Transverse colon (tissue), 4 donors: ENCODE measurements at regions not wholly inside any gene's neighbourhood (a gene's known extent, or its start where the extent isn't known, plus 50 kb on each side); places are given as distances from the start of the nearest gene placed in this dataset.

ENCODE experiments used
- DNase-seq: peaks from one replicate; pipeline ENCODE4 v3.0.0-alpha.2; 2019
- H3K27ac ChIP-seq, 4 donors: fragments of 200-600 bp; sonication (generic); 2 replicates each; pipeline ENCODE4 v1.5.1; 2016 to 2018; ENCODE audit warnings: inconsistent platforms in 4 of 4
- H3K27me3 ChIP-seq: fragments of 200-600 bp; sonication (generic); 2 replicates; pipeline ENCODE4 v1.5.1; 2017; ENCODE audit warnings: inconsistent platforms
- H3K36me3 ChIP-seq, 4 donors: fragments of 200-600 bp; sonication (generic); 2 replicates each; pipeline ENCODE4 v1.5.1; 2017 to 2019; ENCODE audit warnings: inconsistent platforms in 4 of 4
- H3K4me1 ChIP-seq, 4 donors: fragments of 200-600 bp; sonication (generic); 2 replicates each; pipeline ENCODE4 v1.5.1; 2017 to 2020; ENCODE audit warnings: inconsistent platforms in 4 of 4
- H3K4me3 ChIP-seq, 4 donors: fragments of 200-600 bp; sonication (generic); 1 replicate in 1 of 4; 2 replicates in 3 of 4; pipeline versions ENCODE4 v1.5.1 to v1.6.1; 2017 to 2019; ENCODE audit warnings: inconsistent platforms in 4 of 4
- H3K9me3 ChIP-seq, 2 donors: fragments of 200-600 bp; sonication (generic); 2 replicates each; pipeline ENCODE4 v1.5.1; 2017 to 2019; ENCODE audit warnings: inconsistent platforms in 2 of 2
- CTCF ChIP-seq, 5 experiments: fragments of 200-600 bp in 3 of 5; fragments of 450-650 bp in 2 of 5; sonication (generic) in 3 of 5; IDR thresholded peaks; 1 replicate in 2 of 5; 2 replicates in 3 of 5; pipeline ENCODE4 v1.5.1; 2016 to 2017; ENCODE audit warnings: antibody characterized with exemption in 5 of 5, inconsistent platforms in 3 of 5, mild to moderate bottlenecking in 2 of 5, moderate library complexity in 1 of 5
- EP300 ChIP-seq: sonication (generic); formaldehyde crosslinking; IDR thresholded peaks from one replicate; pipeline ENCODE4 v1.6.1; 2017; ENCODE audit warnings: antibody characterized with exemption, low read depth
- POLR2A ChIP-seq: fragments of 450-650 bp; IDR thresholded peaks from one replicate; pipeline ENCODE4 v1.6.1; 2016; ENCODE audit warnings: antibody characterized with exemption, mild to moderate bottlenecking, moderate library complexity
- POLR2AphosphoS5 ChIP-seq, 3 donors: sonication (generic); formaldehyde crosslinking; IDR thresholded peaks; one replicate each; pipeline ENCODE4 v1.6.1; 2016; ENCODE audit warnings: antibody characterized with exemption in 3 of 3
- WGBS, 2 donors: methylation state at CpG; one replicate each; pipeline ENCODE4 v1.1.5; 2018; ENCODE audit warnings: low coverage in 1 of 2; 5-methylcytosine and 5-hydroxymethylcytosine counted together
- in situ Hi-C, 4 donors: fragments of 200-750 bp; cut with MboI; loops; one replicate each; pipeline versions ENCODE4 v1.15.0 to v1.15.1; 2017; ENCODE audit warnings: low sequenced_read_pairs in 3 of 4, low pct_ligation_motif_present in 1 of 4, low pct_unique_long_range_greater_than_20kb in 1 of 4
- intact Hi-C: fragments of 100-400 bp; cut with DNase I; formaldehyde crosslinking; loops from one replicate; pipeline ENCODE4 v1.15.1; 2023; ENCODE audit warnings: low total_unique reads

GRCh38 chr5:142508591-142508990 lies 177.3 kb downstream of the FGF1 start:
- Histone ChIP-seq H3K4me1 (peaks cover 0 to 11% (median 0%) of the 10 kb centered on the region in 4 donors), H3K27me3 (no peaks in the 10 kb centered on the region), H3K27ac (no peak overlapping the region), H3K4me3 (no peak overlapping the region), H3K9me3 (no peaks in the 10 kb centered on the region), H3K36me3 (no peaks in the 10 kb centered on the region)
- 81 to 93% methylated on average over 1 to 2 of the region's 2 CpGs for WGBS, 2 donors
- no peak for DNase-seq
- TF ChIP-seq EP300 (no peak), POLR2A (no peak), CTCF (IDR thresholded peaks at IDR 0.05) (no peak), POLR2AphosphoS5 (IDR thresholded peaks at IDR 0.05) (no peak)
- intact Hi-C loops: loop anchor here (10.0 kb wide), 1 partner anchor 104 kb away; no protein-coding TSS in a partner anchor
- in situ Hi-C loops: no loop called here

GRCh38 chr5:142507531-142508372 lies 178.1 kb downstream of the FGF1 start:
- no peaks in the 10 kb centered on the region for H3K9me3 ChIP-seq
- TF ChIP-seq EP300 (no peak), POLR2AphosphoS5 (IDR thresholded peaks at IDR 0.05) (no peak), POLR2A (no peak), CTCF (IDR thresholded peaks at IDR 0.05) (no peak)
- WGBS, 2 donors: 60 to 74% methylated on average over 11 to 21 of the region's 21 CpGs
- H3K36me3 ChIP-seq: no peaks in the 10 kb centered on the region
- no peak overlapping the region for H3K4me3 ChIP-seq
- no peak overlapping the region for H3K27ac ChIP-seq
- in situ Hi-C loops (no loop called here), intact Hi-C loops (loop anchor here (10.0 kb wide), 1 partner anchor 103 kb away; no protein-coding TSS in a partner anchor)
- DNase-seq: no peak
- H3K27me3 ChIP-seq: no peaks in the 10 kb centered on the region
- peaks cover 0 to 11% (median 0%) of the 10 kb centered on the region in 4 donors for H3K4me1 ChIP-seq

- peaks cover 0 to 8% (median 0%) of the 10 kb centered on the region in 4 donors for H3K4me1 ChIP-seq
- in situ Hi-C loops: no loop called here
- H3K4me3 ChIP-seq: no peak overlapping the region
- TF ChIP-seq CTCF (IDR thresholded peaks at IDR 0.05) (no peak), POLR2A (no peak), POLR2AphosphoS5 (IDR thresholded peaks at IDR 0.05) (no peak), EP300 (no peak)
- no peaks in the 10 kb centered on the region for H3K9me3 ChIP-seq
- WGBS, 2 donors: 56 to 72% methylated on average over 3 to 4 of the region's 4 CpGs
- DNase-seq: no peak
- H3K36me3 ChIP-seq: no peaks in the 10 kb centered on the region
- no peaks in the 10 kb centered on the region for H3K27me3 ChIP-seq
- intact Hi-C loops: loop anchor here (10.0 kb wide), 1 partner anchor 102 kb away; no protein-coding TSS in a partner anchor
- no peak overlapping the region for H3K27ac ChIP-seq
Measured at GRCh38 chr5:142506756-142507155, 179.1 kb downstream of the FGF1 start.

- intact Hi-C loops (loop anchor here (10.0 kb wide), 1 partner anchor 101 kb away; no protein-coding TSS in a partner anchor), in situ Hi-C loops (no loop called here)
- no peak for TF ChIP-seq EP300
- no peak for TF ChIP-seq CTCF (IDR thresholded peaks at IDR 0.05)
- no peak for TF ChIP-seq POLR2AphosphoS5 (IDR thresholded peaks at IDR 0.05)
- TF ChIP-seq POLR2A: no peak
- 80 to 94% methylated on average over 1 of the region's 1 CpG for WGBS, 2 donors
- peaks cover 0 to 8% (median 0%) of the 10 kb centered on the region in 4 donors for H3K4me1 ChIP-seq
- no peaks in the 10 kb centered on the region for H3K27me3 ChIP-seq
- no peak overlapping the region for H3K4me3 ChIP-seq
- no peak overlapping the region for H3K27ac ChIP-seq
- no peaks in the 10 kb centered on the region for H3K36me3 ChIP-seq
- no peaks in the 10 kb centered on the region for H3K9me3 ChIP-seq
- no peak for DNase-seq
Measured at GRCh38 chr5:142506046-142506445, 179.8 kb downstream of the FGF1 start.
